ENCODE measurements at regions not wholly inside any gene's neighbourhood (a gene's known extent, or its start where the extent isn't known, plus 50 kb on each side); places are given as distances from the start of the nearest gene placed in this dataset.

- H3K36me3 ChIP-seq, result no peaks in the 10 kb centered on the region
- peak; percentile 85 for DNase-seq (ENCODE audit: low spot score)
- no peak overlapping the region for H3K27ac ChIP-seq
- peaks cover 0 to 6% of the 10 kb centered on the region in 2 donors for H3K4me1 ChIP-seq
- H3K9me3 ChIP-seq, result no peaks in the 10 kb centered on the region
- peak overlapping the region; percentile 20 to 40 for H3K4me3 ChIP-seq
- no peaks in the 10 kb centered on the region for H3K27me3 ChIP-seq
- TF ChIP-seq CTCF (IDR thresholded peaks at IDR 0.05), result peak; percentile 73 to 91
Measured at GRCh38 chr12:98397323-98398105, 117.9 kb upstream of the TMPO start.

- H3K4me3 ChIP-seq, result no peak overlapping the region
- peaks cover 0 to 6% of the 10 kb centered on the region in 2 donors for H3K4me1 ChIP-seq
- H3K27me3 ChIP-seq, result no peaks in the 10 kb centered on the region
- no peaks in the 10 kb centered on the region for H3K36me3 ChIP-seq
- no peak overlapping the region for H3K27ac ChIP-seq
- no peak for DNase-seq (ENCODE audit: low spot score)
- H3K9me3 ChIP-seq, result no peaks in the 10 kb centered on the region
- no peak for TF ChIP-seq CTCF (IDR thresholded peaks at IDR 0.05)
Measured at GRCh38 chr12:98399532-98399931, 115.9 kb upstream of the TMPO start.

- H3K27me3 ChIP-seq, result no peaks in the 10 kb centered on the region
- no peak overlapping the region for H3K4me3 ChIP-seq
- H3K27ac ChIP-seq, result no peak overlapping the region
- no peaks in the 10 kb centered on the region for H3K9me3 ChIP-seq
- peaks cover 0 to 6% of the 10 kb centered on the region in 2 donors for H3K4me1 ChIP-seq
- no peak for DNase-seq (ENCODE audit: low spot score)
- no peak for TF ChIP-seq CTCF (IDR thresholded peaks at IDR 0.05)
- no peaks in the 10 kb centered on the region for H3K36me3 ChIP-seq
Measured at GRCh38 chr12:98401427-98401826, 114.0 kb upstream of the TMPO start.

GRCh38 chr12:98402091-98402490 lies 113.3 kb upstream of the TMPO start:
- Histone ChIP-seq H3K27ac (no peak overlapping the region), H3K36me3 (no peaks in the 10 kb centered on the region), H3K9me3 (no peaks in the 10 kb centered on the region), H3K27me3 (no peaks in the 10 kb centered on the region), H3K4me3 (no peak overlapping the region), H3K4me1 (peaks cover 0 to 6% of the 10 kb centered on the region in 2 donors)
- TF ChIP-seq CTCF (IDR thresholded peaks at IDR 0.05), result no peak
- no peak for DNase-seq (ENCODE audit: low spot score)

GRCh38 chr12:98402671-98403070 lies 112.7 kb upstream of the TMPO start:
- peaks cover 0 to 6% of the 10 kb centered on the region in 2 donors for H3K4me1 ChIP-seq
- no peak for TF ChIP-seq CTCF (IDR thresholded peaks at IDR 0.05)
- no peaks in the 10 kb centered on the region for H3K36me3 ChIP-seq
- no peak for DNase-seq (ENCODE audit: low spot score)
- no peaks in the 10 kb centered on the region for H3K9me3 ChIP-seq
- no peak overlapping the region for H3K27ac ChIP-seq
- no peaks in the 10 kb centered on the region for H3K27me3 ChIP-seq
- H3K4me3 ChIP-seq, result no peak overlapping the region

- Histone ChIP-seq H3K36me3 (no peaks in the 10 kb centered on the region), H3K4me1 (peaks cover 0 to 6% of the 10 kb centered on the region in 2 donors), H3K27ac (no peak overlapping the region), H3K27me3 (no peaks in the 10 kb centered on the region), H3K9me3 (no peaks in the 10 kb centered on the region), H3K4me3 (no peak overlapping the region)
- TF ChIP-seq CTCF (IDR thresholded peaks at IDR 0.05), result no peak
- no peak for DNase-seq (ENCODE audit: low spot score)
Measured at GRCh38 chr12:98403385-98403784, 112.0 kb upstream of the TMPO start.

Data from right atrium auricular region (tissue), 2 donors.